HepG2 (cell line): ENCODE measurements at regions not wholly inside any gene's neighbourhood (a gene's known extent, or its start where the extent isn't known, plus 50 kb on each side); places are given as distances from the start of the nearest gene placed in this dataset.

Source experiments
- AFF4 ChIP-seq: sonication (generic); formaldehyde crosslinking; IDR thresholded peaks from 2 replicates; pipeline ENCODE4 v1.4.0; 2020; ENCODE audit warnings: missing genetic modification reagents
- GFI1 ChIP-seq: sonication (generic); formaldehyde crosslinking; IDR thresholded peaks from 2 replicates; pipeline ENCODE4 v1.5.0; 2020; ENCODE audit warnings: missing genetic modification reagents, mild to moderate bottlenecking, borderline replicate concordance
- IRF2 ChIP-seq: IDR thresholded peaks from 2 replicates; pipeline ENCODE4 v1.6.1; 2018; ENCODE audit warnings: missing genetic modification reagents, missing compliant biosample characterization
- KDM4B ChIP-seq: sonication (generic); formaldehyde crosslinking; IDR thresholded peaks from 2 replicates; pipeline ENCODE4 v1.4.0; 2020; ENCODE audit warnings: missing genetic modification reagents
- MLLT10 ChIP-seq: sonication (generic); formaldehyde crosslinking; IDR thresholded peaks from 2 replicates; pipeline ENCODE4 v1.4.0; 2020; ENCODE audit warnings: missing genetic modification reagents
- SOX13 ChIP-seq, 3 experiments: fragments of 450-650 bp in 1 of 3; sonication (generic) in 1 of 3; formaldehyde crosslinking in 1 of 3; IDR thresholded peaks in 2 of 3; conservative IDR thresholded peaks in 1 of 3; 2 replicates each; pipeline versions ENCODE4 v1.5.0 to v1.6.1; 2016 to 2020; ENCODE audit warnings: antibody characterized with exemption in 1 of 3, mild to moderate bottlenecking in 1 of 3, missing compliant biosample characterization in 1 of 3, missing genetic modification reagents in 1 of 3, moderate library complexity in 1 of 3
- TIGD3 ChIP-seq: sonication (generic); formaldehyde crosslinking; IDR thresholded peaks from 2 replicates; pipeline ENCODE4 v1.5.1; 2020; ENCODE audit warnings: mild to moderate bottlenecking, missing genetic modification reagents, borderline replicate concordance
- ZNF382 ChIP-seq: sonication (generic); formaldehyde crosslinking; IDR thresholded peaks from 2 replicates; pipeline ENCODE4 v1.5.0; 2020; ENCODE audit warnings: missing genetic modification reagents, mild to moderate bottlenecking, borderline replicate concordance
- ZNF615 ChIP-seq: sonication (generic); formaldehyde crosslinking; IDR thresholded peaks from 2 replicates; pipeline ENCODE4 v1.5.0; 2020; ENCODE audit warnings: mild to moderate bottlenecking, missing genetic modification reagents, borderline replicate concordance

GRCh38 chr9:78127279-78128225 lies 95.9 kb upstream of the GNAQ start (continued):
- TF ChIP-seq AFF4 (CRISPR knock-in tag) (no peak), KDM4B (CRISPR knock-in tag) (no peak), TIGD3 (CRISPR knock-in tag) (no peak), GFI1 (CRISPR knock-in tag) (no peak), ZNF382 (CRISPR knock-in tag) (no peak), IRF2 (CRISPR knock-in tag) (no peak), SOX13 (IDR thresholded peaks at IDR 0.05) (no peak), SOX13 (CRISPR knock-in tag; conservative IDR thresholded peaks at IDR 0.05 in 1 of 2, IDR thresholded peaks at IDR 0.05 in 1 of 2) (no peak), ZNF615 (CRISPR knock-in tag) (no peak), MLLT10 (CRISPR knock-in tag) (no peak)
